Omental fat pad (tissue), 3 donors: ENCODE measurements at regions not wholly inside any gene's neighbourhood (a gene's known extent, or its start where the extent isn't known, plus 50 kb on each side); places are given as distances from the start of the nearest gene placed in this dataset.
A peak's percentile ranks its signal among the peaks of the same experiment; 100 is the strongest.

Source experiments
- ATAC-seq: fragments of 150-250 bp; one replicate; pipeline ENCODE4 v1.9.1; 2016; ENCODE audit warnings: mild to moderate bottlenecking, moderate library complexity; ENCODE audit not compliant: low FRiP score
- DNase-seq: peaks from one replicate; pipeline ENCODE4 v3.0.0-alpha.2; 2019; ENCODE audit warnings: low spot score
- CTCF ChIP-seq, 3 donors: fragments of 450-650 bp; IDR thresholded peaks; one replicate each; pipeline ENCODE4 v1.5.1; 2016 to 2017; ENCODE audit warnings: antibody characterized with exemption in 3 of 3, mild to moderate bottlenecking in 3 of 3, moderate library complexity in 2 of 3

- DNase-seq (no peak), ATAC-seq (no peak)
- TF ChIP-seq CTCF (IDR thresholded peaks at IDR 0.05) = no peak
Observed at GRCh38 chr5:164500856-164501255, 995.4 kb downstream of the MAT2B start.

GRCh38 chr5:164501344-164501743 lies 995.9 kb downstream of the MAT2B start:
- DNase-seq (no peak), ATAC-seq (no peak)
- TF ChIP-seq CTCF (IDR thresholded peaks at IDR 0.05) = no peak

GRCh38 chr5:164504141-164504772 lies 998.8 kb downstream of the MAT2B start:
- no peak for TF ChIP-seq CTCF (IDR thresholded peaks at IDR 0.05)
- ATAC-seq (peak; percentile 41), DNase-seq (no peak)

- ATAC-seq = no peak
- TF ChIP-seq CTCF (IDR thresholded peaks at IDR 0.05) = no peak
- no peak for DNase-seq
Observed at GRCh38 chr5:164505791-164506190, 1000.4 kb downstream of the MAT2B start.

- TF ChIP-seq CTCF (IDR thresholded peaks at IDR 0.05) = no peak
- no peak for ATAC-seq
Observed at GRCh38 chr5:164518067-164518740, 1012.8 kb downstream of the MAT2B start.

GRCh38 chr5:164518741-164519080 lies 1013.3 kb downstream of the MAT2B start:
- TF ChIP-seq CTCF (IDR thresholded peaks at IDR 0.05) = no peak
- DNase-seq (no peak), ATAC-seq (no peak)

More at GRCh38 chr5:164518067-164518740, 1012.8 kb downstream of the MAT2B start:
- DNase-seq = no peak
